ENCODE measurements at regions not wholly inside any gene's neighbourhood (a gene's known extent, or its start where the extent isn't known, plus 50 kb on each side); places are given as distances from the start of the nearest gene placed in this dataset.

DNA sequence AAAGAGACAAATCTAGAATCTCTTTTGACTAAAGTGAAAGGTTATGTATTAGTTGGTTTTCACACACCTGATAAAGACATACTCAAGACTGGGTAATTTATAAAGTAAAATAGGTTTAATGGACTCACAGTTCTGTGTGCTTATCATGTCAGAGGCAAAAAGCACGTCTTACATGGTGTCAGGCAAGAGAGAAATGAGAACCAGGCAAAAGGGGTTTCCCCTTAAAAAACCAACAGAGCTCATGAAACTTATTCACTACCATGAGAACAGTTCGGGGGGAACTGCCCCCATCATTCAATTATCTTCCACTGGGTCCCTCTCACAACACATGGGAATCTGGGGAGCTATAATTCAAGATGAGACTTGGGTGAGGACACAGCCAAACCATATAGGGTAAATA is 486.8 kb downstream of the DACH1 start:
- TF ChIP-seq POLR2AphosphoS5 (IDR thresholded peaks at IDR 0.05; ENCODE audit: low read depth, low read length) = no peak
- TF ChIP-seq ELF1 (IDR thresholded peaks at IDR 0.05) = no peak
- no peak for TF ChIP-seq EP300 (IDR thresholded peaks at IDR 0.05; ENCODE audit: borderline replicate concordance in 1 of 2, low read depth in 1 of 2, low read length in 1 of 2)
- TF ChIP-seq RFX5 (IDR thresholded peaks at IDR 0.05; ENCODE audit: low read length) = no peak
- no peak for TF ChIP-seq EZH2phosphoT487 (IDR thresholded peaks at IDR 0.05; ENCODE audit: borderline replicate concordance, low read depth)
- TF ChIP-seq CTCF (IDR thresholded peaks at IDR 0.05) = no peak
- TF ChIP-seq YY1 (IDR thresholded peaks at IDR 0.05; ENCODE audit: low read depth) = no peak
- TF ChIP-seq RAD21 (IDR thresholded peaks at IDR 0.05; ENCODE audit: low read length) = no peak
- no peak for TF ChIP-seq JUND (IDR thresholded peaks at IDR 0.05)
- TF ChIP-seq FOXM1 (IDR thresholded peaks at IDR 0.05; ENCODE audit: low read depth) = no peak
- no peak for TF ChIP-seq NFIC (IDR thresholded peaks at IDR 0.05; ENCODE audit: borderline replicate concordance)
- TF ChIP-seq SIN3A (IDR thresholded peaks at IDR 0.05; ENCODE audit: borderline replicate concordance, low read depth, low read length) = no peak
